ENCODE measurements at regions not wholly inside any gene's neighbourhood (a gene's known extent, or its start where the extent isn't known, plus 50 kb on each side); places are given as distances from the start of the nearest gene placed in this dataset.

GRCh38 chr18:64983497-64984238 lies 767.1 kb upstream of the CDH7 start:
- no peak for TF ChIP-seq POLR2AphosphoS5 (IDR thresholded peaks at IDR 0.05)
- no peak for TF ChIP-seq POLR2A (IDR thresholded peaks at IDR 0.05)
- no peak for TF ChIP-seq EP300 (IDR thresholded peaks at IDR 0.05)
- no peak for TF ChIP-seq CTCF (IDR thresholded peaks at IDR 0.05)
- H3K9me3 ChIP-seq: no peaks in the 10 kb centered on the region

DNA sequence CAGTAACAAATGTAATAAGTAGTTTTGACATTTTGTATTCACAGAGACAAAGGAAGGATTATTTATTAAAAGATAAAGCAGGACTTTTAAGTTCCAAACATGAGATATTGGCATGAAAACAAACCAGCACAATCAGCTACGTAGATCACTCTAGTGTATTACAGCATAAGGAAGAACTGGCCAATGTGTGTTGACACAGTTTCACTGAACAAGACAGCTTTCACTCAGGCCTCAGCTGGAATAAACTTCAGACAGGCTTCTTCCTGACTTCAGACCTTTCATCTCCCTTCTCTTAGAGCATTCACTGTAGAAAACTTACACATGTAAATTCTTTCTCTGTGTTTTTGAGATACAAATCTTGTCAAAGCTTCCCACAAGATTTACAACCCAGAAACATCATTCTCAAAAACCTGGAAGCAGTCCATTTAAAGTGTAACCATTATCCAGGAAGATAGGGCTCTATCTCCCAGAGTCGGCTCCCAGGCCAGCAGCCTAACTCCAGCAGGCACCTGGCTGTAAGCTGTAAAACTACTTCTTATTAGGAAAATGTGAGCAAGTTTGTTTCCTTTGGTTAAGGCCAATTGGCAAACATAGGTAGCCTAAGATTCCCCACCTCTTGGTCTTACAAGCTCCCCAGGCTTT lies 768.3 kb upstream of the CDH7 start:
- intact Hi-C loops (cut with DNase I): no loop called here
- Histone ChIP-seq H3K36me3 (no peaks in the 10 kb centered on the region), H3K4me1 (no peaks in the 10 kb centered on the region), H3K27me3 (no peaks in the 10 kb centered on the region), H3K27ac (no peak overlapping the region), H3K4me3 (no peak overlapping the region), H3K9me3 (no peaks in the 10 kb centered on the region)
- WGBS, 2 donors: 13 to 67% methylated on average over 2 of the region's 2 CpGs
- DNase-seq: no peak
- TF ChIP-seq POLR2AphosphoS5 (IDR thresholded peaks at IDR 0.05) (no peak), CTCF (IDR thresholded peaks at IDR 0.05) (no peak), POLR2A (IDR thresholded peaks at IDR 0.05) (no peak), EP300 (IDR thresholded peaks at IDR 0.05) (no peak)

More at GRCh38 chr18:64983497-64984238, 767.1 kb upstream of the CDH7 start:
- H3K27me3 ChIP-seq: no peaks in the 10 kb centered on the region
- intact Hi-C loops (cut with DNase I): no loop called here
- no peaks in the 10 kb centered on the region for H3K36me3 ChIP-seq
- no peak overlapping the region for H3K4me3 ChIP-seq
- no peak for DNase-seq
- H3K4me1 ChIP-seq: no peaks in the 10 kb centered on the region
- WGBS, 2 donors: 91% methylated on average over 14 of the region's 14 CpGs
- no peak overlapping the region for H3K27ac ChIP-seq

- no peak for DNase-seq
Measured at GRCh38 chr18:64981915-64982314, 768.9 kb upstream of the CDH7 start.

DNA sequence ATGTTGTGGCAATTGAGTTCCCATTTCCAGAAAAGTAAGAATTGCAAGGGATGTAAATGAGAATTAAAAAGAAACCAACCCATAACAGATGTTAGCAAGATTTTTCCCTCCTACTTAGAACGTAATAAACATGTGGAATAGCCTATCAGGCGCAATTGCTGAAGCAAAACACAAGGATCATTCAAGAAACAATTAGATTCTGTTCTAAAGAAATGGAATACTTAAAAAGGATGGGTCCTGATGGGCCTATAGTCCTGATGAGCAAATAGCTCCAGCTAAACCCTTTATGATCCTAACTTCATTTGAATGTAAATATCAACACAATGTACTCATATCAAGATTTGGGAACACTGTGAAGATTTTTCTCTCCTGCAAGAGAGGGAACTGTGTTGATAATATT lies 771.0 kb upstream of the CDH7 start:
- no peaks in the 10 kb centered on the region for H3K27me3 ChIP-seq
- H3K4me1 ChIP-seq: no peaks in the 10 kb centered on the region
- WGBS, 2 donors: 85% methylated on average over 2 of the region's 2 CpGs
- TF ChIP-seq POLR2A (IDR thresholded peaks at IDR 0.05) (no peak), POLR2AphosphoS5 (IDR thresholded peaks at IDR 0.05) (no peak), CTCF (IDR thresholded peaks at IDR 0.05) (no peak), EP300 (IDR thresholded peaks at IDR 0.05) (no peak)
- H3K36me3 ChIP-seq: no peaks in the 10 kb centered on the region
- DNase-seq: no peak
- H3K9me3 ChIP-seq: no peaks in the 10 kb centered on the region
- intact Hi-C loops (cut with DNase I): no loop called here
- no peak overlapping the region for H3K27ac ChIP-seq
- no peak overlapping the region for H3K4me3 ChIP-seq

More at GRCh38 chr18:64981915-64982314, 768.9 kb upstream of the CDH7 start:
- intact Hi-C loops (cut with DNase I): no loop called here
- Histone ChIP-seq H3K27me3 (no peaks in the 10 kb centered on the region), H3K9me3 (no peaks in the 10 kb centered on the region), H3K36me3 (no peaks in the 10 kb centered on the region), H3K4me1 (no peaks in the 10 kb centered on the region), H3K4me3 (no peak overlapping the region), H3K27ac (no peak overlapping the region)
- TF ChIP-seq CTCF (IDR thresholded peaks at IDR 0.05) (no peak), EP300 (IDR thresholded peaks at IDR 0.05) (no peak), POLR2AphosphoS5 (IDR thresholded peaks at IDR 0.05) (no peak), POLR2A (IDR thresholded peaks at IDR 0.05) (no peak)
- 37 to 71% methylated on average over 2 of the region's 2 CpGs for WGBS, 2 donors
